Suppressor macrophage treated with lipopolysaccharide for 1 hour (primary cell): ENCODE measurements at regions not wholly inside any gene's neighbourhood (a gene's known extent, or its start where the extent isn't known, plus 50 kb on each side); places are given as distances from the start of the nearest gene placed in this dataset.
A peak's percentile ranks its signal among the peaks of the same experiment; 100 is the strongest.

Source experiments
- DNase-seq, 3 donors: peaks; one replicate each; pipeline ENCODE4 v3.0.0-alpha.2; 2020 to 2022

GRCh38 chr9:135196474-135196873, 109.0 kb downstream of the OLFM1 start:
- DNase-seq = no peak

- DNase-seq = no peak
Observed at GRCh38 chr9:135198144-135198543, 110.7 kb downstream of the OLFM1 start.

- no peak for DNase-seq
Observed at GRCh38 chr9:135198586-135199285, 111.3 kb downstream of the OLFM1 start.

- no peak for DNase-seq
Observed at GRCh38 chr9:135199489-135199888, 112.0 kb downstream of the OLFM1 start.

- DNase-seq = no peak
Observed at GRCh38 chr9:135201711-135202110, 114.2 kb downstream of the OLFM1 start.

GRCh38 chr9:135204177-135204576, 116.7 kb downstream of the OLFM1 start:
- no peak for DNase-seq

GRCh38 chr9:135209136-135209535, 121.7 kb downstream of the OLFM1 start:
- DNase-seq = no peak

GRCh38 chr9:135209852-135210251, 122.4 kb downstream of the OLFM1 start:
- DNase-seq = peak in 1 of 3 donors; percentile 2

GRCh38 chr9:135210676-135211523, 123.4 kb downstream of the OLFM1 start:
- no peak for DNase-seq

GRCh38 chr9:135211524-135211890, 124.0 kb downstream of the OLFM1 start:
- no peak for DNase-seq

GRCh38 chr9:135212961-135213360, 125.5 kb downstream of the OLFM1 start:
- no peak for DNase-seq

- no peak for DNase-seq
Observed at GRCh38 chr9:135213566-135213965, 126.1 kb downstream of the OLFM1 start.

GRCh38 chr9:135214054-135214640, 126.7 kb downstream of the OLFM1 start:
- no peak for DNase-seq

- no peak for DNase-seq
Observed at GRCh38 chr9:135214706-135215105, 127.2 kb downstream of the OLFM1 start.

GRCh38 chr9:135215571-135216161, 128.2 kb downstream of the OLFM1 start:
- no peak for DNase-seq

GRCh38 chr9:135216236-135216635, 128.8 kb downstream of the OLFM1 start:
- no peak for DNase-seq

GRCh38 chr9:135216791-135217441, 129.4 kb downstream of the OLFM1 start:
- no peak for DNase-seq

GRCh38 chr9:135217836-135218235, 130.4 kb downstream of the OLFM1 start:
- DNase-seq = no peak

GRCh38 chr9:135218331-135219225, 131.1 kb downstream of the OLFM1 start:
- peak in 1 of 3 donors; percentile 1 for DNase-seq

- no peak for DNase-seq
Observed at GRCh38 chr9:135219676-135220600, 132.5 kb downstream of the OLFM1 start.
